ENCODE measurements at regions not wholly inside any gene's neighbourhood (a gene's known extent, or its start where the extent isn't known, plus 50 kb on each side); places are given as distances from the start of the nearest gene placed in this dataset.

DNA sequence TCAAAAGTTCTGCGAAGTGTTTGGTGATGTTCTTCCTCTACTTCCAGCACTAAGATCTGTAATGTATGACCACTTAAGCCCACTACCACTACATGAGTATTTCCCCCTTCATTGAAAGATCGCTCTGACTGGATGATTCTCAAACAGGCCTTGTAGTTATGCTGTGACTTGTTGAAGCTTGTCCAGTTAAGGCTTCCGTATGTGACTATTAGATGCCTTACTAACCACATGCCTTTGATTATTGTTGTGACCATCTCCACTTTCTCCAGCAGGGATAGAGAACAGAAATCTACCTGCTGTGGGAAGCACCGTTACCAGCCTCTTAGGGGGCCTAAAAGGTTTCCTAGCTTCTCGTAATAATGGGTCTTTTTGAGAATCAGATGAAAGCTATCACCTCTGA is 81.1 kb downstream of the NOC3L start:
- Histone ChIP-seq H3K4me2 (ENCODE audit: low read depth, low read length, poor library complexity, severe bottlenecking) (no peak overlapping the region), H4K20me1 (ENCODE audit: low read depth, low read length) (no peaks in the 10 kb centered on the region), H3K9ac (ENCODE audit: low read length) (no peak overlapping the region), H3K27ac (ENCODE audit: low read depth, low read length) (no peak overlapping the region), H3K9me3 (ENCODE audit: insufficient read depth, low read length) (no peaks in the 10 kb centered on the region), H3K27me3 (ENCODE audit: low read length) (no peaks in the 10 kb centered on the region), H3F3A (ENCODE audit: insufficient read depth) (no peaks in the 10 kb centered on the region), H3K9me2 (replicated peaks; ENCODE audit: insufficient read depth, low read length) (no peaks in the 10 kb centered on the region), H2AFZ (ENCODE audit: low read depth, low read length, severe bottlenecking) (no peak overlapping the region), H3K4me3 (ENCODE audit: insufficient read depth, low read length, poor library complexity, severe bottlenecking) (no peak overlapping the region), H3K79me2 (ENCODE audit: insufficient read depth, low read length) (no peaks in the 10 kb centered on the region), H3K36me3 (ENCODE audit: low read length) (no peaks in the 10 kb centered on the region)
- no peak for TF ChIP-seq CTCF (IDR thresholded peaks at IDR 0.05; ENCODE audit: insufficient read depth, low read length, poor library complexity, severe bottlenecking)

DNA sequence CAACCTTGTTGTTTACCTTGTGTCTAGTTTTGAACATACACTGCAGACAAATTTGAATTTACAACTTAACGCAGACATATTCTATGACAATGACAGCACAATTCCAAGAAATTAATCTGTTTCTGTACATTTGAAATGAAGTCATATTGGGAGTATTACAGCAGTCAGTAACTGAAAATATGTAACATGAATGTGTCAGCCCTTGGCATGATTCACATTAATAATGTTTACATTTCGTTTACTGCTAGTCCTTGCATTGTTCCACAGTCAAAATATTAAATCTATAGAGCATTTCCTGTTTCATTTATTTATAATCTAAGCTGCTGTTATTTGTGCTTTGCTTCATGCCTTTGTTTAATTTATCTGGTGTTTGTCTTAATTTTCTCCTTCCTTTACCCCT is 80.4 kb downstream of the NOC3L start:
- TF ChIP-seq CTCF (IDR thresholded peaks at IDR 0.05; ENCODE audit: insufficient read depth, low read length, poor library complexity, severe bottlenecking) (no peak), EZH2phosphoT487 (conservative IDR thresholded peaks at IDR 0.05; ENCODE audit: low read length) (no peak)
- H3K4me3 ChIP-seq (ENCODE audit: insufficient read depth, low read length, poor library complexity, severe bottlenecking) = no peak overlapping the region
- H3K9ac ChIP-seq (ENCODE audit: low read length) = no peak overlapping the region
- no peaks in the 10 kb centered on the region for H3K9me3 ChIP-seq (ENCODE audit: insufficient read depth, low read length)
- H3K79me2 ChIP-seq (ENCODE audit: insufficient read depth, low read length) = no peaks in the 10 kb centered on the region
- no peak overlapping the region for H2AFZ ChIP-seq (ENCODE audit: low read depth, low read length, severe bottlenecking)
- H3F3A ChIP-seq (ENCODE audit: insufficient read depth) = no peaks in the 10 kb centered on the region
- no peaks in the 10 kb centered on the region for H3K27me3 ChIP-seq (ENCODE audit: low read length)
- H4K20me1 ChIP-seq (ENCODE audit: low read depth, low read length) = no peaks in the 10 kb centered on the region
- no peak overlapping the region for H3K4me2 ChIP-seq (ENCODE audit: low read depth, low read length, poor library complexity, severe bottlenecking)
- H3K27ac ChIP-seq (ENCODE audit: low read depth, low read length) = no peak overlapping the region
- no peaks in the 10 kb centered on the region for H3K9me2 ChIP-seq (replicated peaks; ENCODE audit: insufficient read depth, low read length)
- no peaks in the 10 kb centered on the region for H3K36me3 ChIP-seq (ENCODE audit: low read length)
